H9 (cell line): ENCODE measurements at regions not wholly inside any gene's neighbourhood (a gene's known extent, or its start where the extent isn't known, plus 50 kb on each side); places are given as distances from the start of the nearest gene placed in this dataset.

Experiments used
- DNase-seq: peaks from one replicate; pipeline ENCODE4 v3.0.0-alpha.2; 2017
- H2AFZ ChIP-seq: one replicate; pipeline ENCODE4 v1.6.1; 2013; ENCODE audit warnings: mild to moderate bottlenecking, low read length, control low read depth, moderate library complexity
- H2AK5ac ChIP-seq: 2 replicates; pipeline ENCODE4 v1.6.1; 2013; ENCODE audit warnings: low read length, control low read depth, mixed read lengths; ENCODE audit not compliant: insufficient read length
- H2BK120ac ChIP-seq: one replicate; pipeline ENCODE4 v1.6.1; 2013; ENCODE audit warnings: low read depth, mild to moderate bottlenecking, low read length, control low read depth, inconsistent platforms; ENCODE audit not compliant: poor library complexity, severe bottlenecking
- H2BK12ac ChIP-seq: 2 replicates; pipeline ENCODE4 v1.6.1; 2013; ENCODE audit warnings: low read length, control low read depth, mixed read lengths, low read depth; ENCODE audit not compliant: insufficient read length
- H2BK15ac ChIP-seq: 2 replicates; pipeline ENCODE4 v1.6.1; 2013; ENCODE audit warnings: low read depth, low read length, control low read depth
- H2BK20ac ChIP-seq: one replicate; pipeline ENCODE4 v1.6.1; 2013; ENCODE audit warnings: low read depth, mild to moderate bottlenecking, low read length, control low read depth, inconsistent platforms; ENCODE audit not compliant: poor library complexity, severe bottlenecking
- H2BK5ac ChIP-seq: 2 replicates; pipeline ENCODE4 v1.6.1; 2013; ENCODE audit warnings: low read length, control low read depth, mixed read lengths; ENCODE audit not compliant: insufficient read length
- H3K14ac ChIP-seq: 2 replicates; pipeline ENCODE4 v1.6.1; 2013; ENCODE audit warnings: low read length, control low read depth; ENCODE audit not compliant: insufficient read depth
- H3K18ac ChIP-seq: 2 replicates; pipeline ENCODE4 v1.6.1; 2013; ENCODE audit warnings: low read depth, mild to moderate bottlenecking, mixed read lengths, low read length, control low read depth; ENCODE audit not compliant: insufficient read length
- H3K23ac ChIP-seq: 2 replicates; pipeline ENCODE4 v1.6.1; 2013; ENCODE audit warnings: low read length, control low read depth, mixed read lengths, low read depth; ENCODE audit not compliant: insufficient read length
- H3K23me2 ChIP-seq: 2 replicates; pipeline ENCODE4 v1.6.1; 2013; ENCODE audit warnings: low read depth, mild to moderate bottlenecking, mixed read lengths, low read length, control low read depth; ENCODE audit not compliant: insufficient read length, poor library complexity, severe bottlenecking
- H3K27ac ChIP-seq: 2 replicates; pipeline ENCODE4 v1.5.1; 2013; ENCODE audit warnings: low read length, control low read depth, mixed read lengths, low read depth; ENCODE audit not compliant: insufficient read length
- H3K27me3 ChIP-seq: 2 replicates; pipeline ENCODE4 v1.6.1; 2013; ENCODE audit warnings: low read length, control low read depth, inconsistent platforms; ENCODE audit not compliant: insufficient read depth
- H3K4ac ChIP-seq: 2 replicates; pipeline ENCODE4 v1.6.1; 2013; ENCODE audit warnings: low read depth, mild to moderate bottlenecking, control low read depth, inconsistent platforms, low read length, moderate library complexity
- H3K4me1 ChIP-seq: 2 replicates; pipeline ENCODE4 v1.6.1; 2013; ENCODE audit warnings: low read length, control low read depth, inconsistent platforms; ENCODE audit not compliant: insufficient read depth
- H3K4me2 ChIP-seq: 2 replicates; pipeline ENCODE4 v1.6.1; 2013; ENCODE audit warnings: low read length, control low read depth, mixed read lengths; ENCODE audit not compliant: insufficient read length, insufficient read depth
- H3K56ac ChIP-seq: 2 replicates; pipeline ENCODE4 v1.6.1; 2013; ENCODE audit warnings: low read depth, mild to moderate bottlenecking, mixed read lengths, low read length, control low read depth; ENCODE audit not compliant: insufficient read length
- H3K79me1 ChIP-seq: 2 replicates; pipeline ENCODE4 v1.6.1; 2013; ENCODE audit warnings: low read depth, mild to moderate bottlenecking, moderate library complexity, low read length, control low read depth, inconsistent platforms; ENCODE audit not compliant: insufficient read depth, poor library complexity, severe bottlenecking
- H3K79me2 ChIP-seq: 2 replicates; pipeline ENCODE4 v1.6.1; 2013; ENCODE audit warnings: low read length, control low read depth, inconsistent platforms; ENCODE audit not compliant: insufficient read depth
- H3K9ac ChIP-seq: 2 replicates; pipeline ENCODE4 v1.6.1; 2013; ENCODE audit warnings: low read length, control low read depth, mixed read lengths; ENCODE audit not compliant: insufficient read length; ENCODE audit errors: extremely low read depth
- H3K9me3 ChIP-seq: one replicate; pipeline ENCODE4 v1.6.1; 2013; ENCODE audit warnings: low read depth, low read length, inconsistent platforms; ENCODE audit not compliant: control insufficient read depth
- H3T11ph ChIP-seq: one replicate; pipeline ENCODE4 v1.6.1; 2013; ENCODE audit warnings: mild to moderate bottlenecking, low read length, control low read depth, inconsistent platforms
- H4K20me1 ChIP-seq: one replicate; pipeline ENCODE4 v1.6.1; 2013; ENCODE audit not compliant: control insufficient read depth, insufficient read length, insufficient read depth
- H4K5ac ChIP-seq: 2 replicates; pipeline ENCODE4 v1.6.1; 2013; ENCODE audit warnings: low read depth, mild to moderate bottlenecking, mixed read lengths, low read length, control low read depth; ENCODE audit not compliant: insufficient read length
- H4K8ac ChIP-seq: replicated peaks from 2 replicates; pipeline ENCODE4 v1.6.1; 2013; ENCODE audit warnings: low read length, control low read depth, mixed read lengths, low read depth; ENCODE audit not compliant: insufficient read length
- H4K91ac ChIP-seq: 2 replicates; pipeline ENCODE4 v1.6.1; 2013; ENCODE audit warnings: low read depth, mild to moderate bottlenecking, moderate library complexity, mixed read lengths, low read length, control low read depth; ENCODE audit not compliant: insufficient read length
- H3K27ac Mint-ChIP-seq, 3 experiments: 2 replicates in 2 of 3; 3 replicates in 1 of 3; pipeline ENCODE4 v1.8.0; 2020 to 2021; ENCODE audit warnings: mixed read lengths in 3 of 3, mild to moderate bottlenecking in 1 of 3, moderate library complexity in 1 of 3
- H3K27me3 Mint-ChIP-seq: 2 replicates; pipeline ENCODE4 v1.8.0; 2021; ENCODE audit warnings: low read depth, mild to moderate bottlenecking, moderate library complexity, mixed read lengths
- H3K36me3 Mint-ChIP-seq, 3 experiments: 2 replicates in 2 of 3; 3 replicates in 1 of 3; pipeline ENCODE4 v1.8.0; 2020 to 2021; ENCODE audit warnings: low read depth in 3 of 3, mixed read lengths in 3 of 3; ENCODE audit not compliant: insufficient read depth in 1 of 3
- H3K4me1 Mint-ChIP-seq, 2 experiments: 2 replicates each; pipeline ENCODE4 v1.8.0; 2020; ENCODE audit warnings: mixed read lengths in 2 of 2
- H3K4me3 Mint-ChIP-seq, 2 experiments: 2 replicates in 1 of 2; 3 replicates in 1 of 2; pipeline ENCODE4 v1.8.0; 2020 to 2021; ENCODE audit warnings: mild to moderate bottlenecking in 2 of 2, mixed read lengths in 2 of 2, moderate library complexity in 1 of 2
- H3K9me3 Mint-ChIP-seq, 2 experiments: 2 replicates in 1 of 2; 3 replicates in 1 of 2; pipeline ENCODE4 v1.8.0; 2020; ENCODE audit warnings: mild to moderate bottlenecking in 2 of 2, mixed read lengths in 2 of 2, moderate library complexity in 1 of 2
- CTCF ChIP-seq: fragments of 200-600 bp; sonication (generic); conservative IDR thresholded peaks from 3 replicates; pipeline ENCODE4 v1.8.0; 2021; ENCODE audit warnings: antibody characterized with exemption, mild to moderate bottlenecking
- WGBS: extraction: QIAGEN DNeasy Blood & Tissue Kit; methylation state at CpG from one replicate; pipeline ENCODE4 v1.1.7; 2013; ENCODE audit warnings: missing lambda C conversion rate, low lambda C conversion rate, mixed read lengths; ENCODE audit not compliant: insufficient read length; ENCODE audit errors: extremely low coverage; 5-methylcytosine and 5-hydroxymethylcytosine counted together

GRCh38 chr3:6806991-6807390, 53.9 kb upstream of the GRM7 start:
- no peaks in the 10 kb centered on the region for H3K36me3 Mint-ChIP-seq
- H4K20me1 ChIP-seq, result no peaks in the 10 kb centered on the region
- H4K8ac ChIP-seq, result no peak overlapping the region
- H3K9me3 Mint-ChIP-seq, result no peaks in the 10 kb centered on the region
- H3K27me3 Mint-ChIP-seq, result no peaks in the 10 kb centered on the region
- WGBS, result no CpG with 5 or more reads among the region's 3 CpGs
- H3K9ac ChIP-seq, result no peak overlapping the region
- H3K4me3 Mint-ChIP-seq, result no peak overlapping the region
- H3K79me2 ChIP-seq, result no peaks in the 10 kb centered on the region
- H2BK20ac ChIP-seq, result no peak overlapping the region
- no peak overlapping the region for H2BK12ac ChIP-seq
- no peak overlapping the region for H3K18ac ChIP-seq
- H4K91ac ChIP-seq, result no peak overlapping the region
- TF ChIP-seq CTCF, result no peak
- H2AFZ ChIP-seq, result no peak overlapping the region
- no peaks in the 10 kb centered on the region for H3K23me2 ChIP-seq
- H3K14ac ChIP-seq, result no peak overlapping the region
- no peaks in the 10 kb centered on the region for H3K9me3 ChIP-seq
- no peak overlapping the region for H2BK120ac ChIP-seq
- H4K5ac ChIP-seq, result no peak overlapping the region
- H3K23ac ChIP-seq, result no peak overlapping the region
- H3K27ac ChIP-seq, result no peak overlapping the region
- no peaks in the 10 kb centered on the region for H3K4me1 Mint-ChIP-seq
- H2AK5ac ChIP-seq, result no peak overlapping the region
- no peak overlapping the region for H3K4ac ChIP-seq
- H3T11ph ChIP-seq, result no peak overlapping the region
- H2BK5ac ChIP-seq, result no peak overlapping the region
- H3K79me1 ChIP-seq, result no peaks in the 10 kb centered on the region
- no peaks in the 10 kb centered on the region for H3K27me3 ChIP-seq
- no peaks in the 10 kb centered on the region for H3K4me1 ChIP-seq
- no peak overlapping the region for H3K4me2 ChIP-seq
- DNase-seq, result no peak
- H3K56ac ChIP-seq, result no peak overlapping the region
- no peak overlapping the region for H2BK15ac ChIP-seq
- no peak overlapping the region for H3K27ac Mint-ChIP-seq
